ENCODE measurements at regions not wholly inside any gene's neighbourhood (a gene's known extent, or its start where the extent isn't known, plus 50 kb on each side); places are given as distances from the start of the nearest gene placed in this dataset.

DNA sequence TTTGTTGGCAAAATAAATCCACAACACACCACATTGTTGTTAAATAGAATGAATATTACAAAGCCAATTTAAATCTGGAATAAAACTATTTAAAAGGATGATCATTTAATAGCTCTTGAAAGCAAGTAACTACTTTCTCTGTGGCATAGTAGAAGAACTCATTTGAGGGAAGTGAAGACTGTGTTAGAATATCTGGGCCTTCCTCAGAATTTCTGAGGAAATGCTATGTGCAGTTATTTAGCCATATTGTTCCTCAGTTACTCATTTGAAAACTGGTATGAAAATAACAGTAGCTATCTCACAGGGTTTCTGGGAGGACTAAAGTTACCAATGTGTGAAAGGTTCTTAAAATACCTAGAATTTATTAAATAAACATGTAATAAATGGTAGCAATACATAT is 595.8 kb downstream of the PSAT1 start:
- TF ChIP-seq, protein P1, sequence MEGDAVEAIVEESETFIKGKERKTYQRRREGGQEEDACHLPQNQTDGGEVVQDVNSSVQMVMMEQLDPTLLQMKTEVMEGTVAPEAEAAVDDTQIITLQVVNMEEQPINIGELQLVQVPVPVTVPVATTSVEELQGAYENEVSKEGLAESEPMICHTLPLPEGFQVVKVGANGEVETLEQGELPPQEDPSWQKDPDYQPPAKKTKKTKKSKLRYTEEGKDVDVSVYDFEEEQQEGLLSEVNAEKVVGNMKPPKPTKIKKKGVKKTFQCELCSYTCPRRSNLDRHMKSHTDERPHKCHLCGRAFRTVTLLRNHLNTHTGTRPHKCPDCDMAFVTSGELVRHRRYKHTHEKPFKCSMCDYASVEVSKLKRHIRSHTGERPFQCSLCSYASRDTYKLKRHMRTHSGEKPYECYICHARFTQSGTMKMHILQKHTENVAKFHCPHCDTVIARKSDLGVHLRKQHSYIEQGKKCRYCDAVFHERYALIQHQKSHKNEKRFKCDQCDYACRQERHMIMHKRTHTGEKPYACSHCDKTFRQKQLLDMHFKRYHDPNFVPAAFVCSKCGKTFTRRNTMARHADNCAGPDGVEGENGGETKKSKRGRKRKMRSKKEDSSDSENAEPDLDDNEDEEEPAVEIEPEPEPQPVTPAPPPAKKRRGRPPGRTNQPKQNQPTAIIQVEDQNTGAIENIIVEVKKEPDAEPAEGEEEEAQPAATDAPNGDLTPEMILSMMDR (IDR thresholded peaks at IDR 0.05) = no peak
- no peaks in the 10 kb centered on the region for H3K4me1 ChIP-seq
- no peak overlapping the region for H3K4me2 ChIP-seq (ENCODE audit: low read length)
- no peaks in the 10 kb centered on the region for H3K36me3 ChIP-seq (ENCODE audit: control insufficient read depth, insufficient read depth, low read length)
- no peak overlapping the region for H2AFZ ChIP-seq
- H3K9ac ChIP-seq = no peak overlapping the region
- no peaks in the 10 kb centered on the region for H3K9me3 ChIP-seq (ENCODE audit: control insufficient read depth, low read length)
- no peaks in the 10 kb centered on the region for H3K79me2 ChIP-seq
- no peaks in the 10 kb centered on the region for H3K27me3 ChIP-seq (ENCODE audit: control insufficient read depth, insufficient read depth, low read length)
- H3K27ac ChIP-seq = no peak overlapping the region
- H3K4me3 ChIP-seq (ENCODE audit: low read depth, low read length) = no peak overlapping the region

DNA sequence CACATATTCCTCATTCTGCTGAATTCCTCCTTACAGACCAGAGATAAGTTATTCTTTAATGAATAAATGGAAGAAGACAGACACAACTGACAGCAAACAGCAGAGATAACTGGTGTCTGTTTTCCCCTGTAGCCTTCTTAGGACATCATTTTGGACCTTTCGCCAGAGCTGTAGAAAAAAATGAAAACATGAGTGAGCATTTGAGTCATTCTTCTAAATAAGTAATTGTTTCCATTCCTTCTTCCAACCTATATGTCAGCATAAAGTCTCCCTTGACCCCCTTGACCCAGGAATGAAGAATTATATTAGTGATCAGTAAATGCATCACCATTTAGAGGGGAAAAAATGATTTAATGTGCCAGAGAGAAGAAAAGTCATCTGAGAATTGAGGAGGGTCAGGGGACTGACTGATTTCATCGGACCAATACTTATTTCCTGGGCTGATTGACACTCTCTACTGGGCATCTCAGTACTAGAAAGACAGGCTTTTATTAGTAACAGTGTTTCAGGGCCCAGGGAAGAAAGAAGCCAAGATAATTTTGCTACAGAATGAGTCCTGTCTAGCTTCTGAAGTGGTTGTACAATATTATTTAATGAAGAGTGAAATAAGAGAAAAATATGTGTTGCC is 597.0 kb downstream of the PSAT1 start:
- no peak overlapping the region for H2AFZ ChIP-seq
- H3K9me3 ChIP-seq (ENCODE audit: control insufficient read depth, low read length) = no peaks in the 10 kb centered on the region
- no peak overlapping the region for H3K4me3 ChIP-seq (ENCODE audit: low read depth, low read length)
- no peak overlapping the region for H3K27ac ChIP-seq
- no peak overlapping the region for H3K9ac ChIP-seq
- TF ChIP-seq, protein P1 (IDR thresholded peaks at IDR 0.05) = no peak
- H3K36me3 ChIP-seq (ENCODE audit: control insufficient read depth, insufficient read depth, low read length) = no peaks in the 10 kb centered on the region
- H3K4me1 ChIP-seq = no peaks in the 10 kb centered on the region
- no peak overlapping the region for H3K4me2 ChIP-seq (ENCODE audit: low read length)
- no peaks in the 10 kb centered on the region for H3K79me2 ChIP-seq
- no peaks in the 10 kb centered on the region for H3K27me3 ChIP-seq (ENCODE audit: control insufficient read depth, insufficient read depth, low read length)

DNA sequence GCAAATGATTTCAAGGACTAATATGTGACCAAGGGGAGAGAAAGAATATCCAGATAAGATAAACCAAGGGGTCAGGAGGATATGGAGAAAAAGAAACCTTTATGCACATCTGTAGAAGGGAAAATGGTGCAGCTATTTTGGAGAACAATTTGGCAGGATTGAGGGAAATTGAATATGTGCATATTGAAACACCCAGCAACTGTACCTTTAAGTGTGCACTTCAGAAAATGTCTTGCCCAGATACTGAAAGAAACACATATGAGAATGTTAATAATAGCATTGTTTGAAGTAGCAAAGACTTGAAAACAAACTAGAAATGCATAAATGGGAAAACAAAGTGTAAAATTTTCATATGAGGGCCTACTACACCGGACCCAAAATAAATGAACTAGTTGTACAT is 599.6 kb downstream of the PSAT1 start:
- Histone ChIP-seq H3K9me3 (ENCODE audit: control insufficient read depth, low read length) (no peaks in the 10 kb centered on the region), H3K4me1 (no peaks in the 10 kb centered on the region), H3K4me2 (ENCODE audit: low read length) (no peak overlapping the region), H3K79me2 (no peaks in the 10 kb centered on the region), H3K9ac (no peak overlapping the region), H3K4me3 (ENCODE audit: low read depth, low read length) (no peak overlapping the region), H3K27me3 (ENCODE audit: control insufficient read depth, insufficient read depth, low read length) (no peaks in the 10 kb centered on the region), H3K27ac (no peak overlapping the region), H2AFZ (no peak overlapping the region), H3K36me3 (ENCODE audit: control insufficient read depth, insufficient read depth, low read length) (no peaks in the 10 kb centered on the region)
- TF ChIP-seq, protein P1 (IDR thresholded peaks at IDR 0.05) = no peak

DNA sequence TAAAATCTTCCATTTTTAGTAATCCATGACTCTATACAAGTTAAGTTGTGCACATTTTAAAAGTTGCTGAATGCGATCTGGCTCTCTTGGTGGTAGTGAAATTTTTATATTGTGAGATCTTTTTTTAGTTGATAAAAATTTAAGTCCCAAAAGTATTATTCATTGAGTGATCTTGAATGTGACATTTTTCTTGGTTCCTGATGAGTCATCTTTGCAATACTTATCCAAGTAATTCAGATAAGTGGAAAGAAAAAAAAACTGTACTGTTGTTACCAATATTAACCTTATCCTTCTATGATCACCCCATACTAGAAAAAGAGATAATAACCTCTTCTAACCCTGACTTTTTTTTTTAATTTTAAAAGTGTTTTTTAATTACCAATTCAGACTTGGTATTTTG is 601.3 kb downstream of the PSAT1 start:
- Histone ChIP-seq H3K4me1 (no peaks in the 10 kb centered on the region), H3K4me2 (ENCODE audit: low read length) (no peak overlapping the region), H3K79me2 (no peaks in the 10 kb centered on the region), H3K36me3 (ENCODE audit: control insufficient read depth, insufficient read depth, low read length) (no peaks in the 10 kb centered on the region), H3K27ac (no peak overlapping the region), H3K9me3 (ENCODE audit: control insufficient read depth, low read length) (no peaks in the 10 kb centered on the region), H3K4me3 (ENCODE audit: low read depth, low read length) (no peak overlapping the region), H3K27me3 (ENCODE audit: control insufficient read depth, insufficient read depth, low read length) (no peaks in the 10 kb centered on the region), H3K9ac (no peak overlapping the region), H2AFZ (no peak overlapping the region)
- TF ChIP-seq, protein P1 (IDR thresholded peaks at IDR 0.05) = no peak

DNA sequence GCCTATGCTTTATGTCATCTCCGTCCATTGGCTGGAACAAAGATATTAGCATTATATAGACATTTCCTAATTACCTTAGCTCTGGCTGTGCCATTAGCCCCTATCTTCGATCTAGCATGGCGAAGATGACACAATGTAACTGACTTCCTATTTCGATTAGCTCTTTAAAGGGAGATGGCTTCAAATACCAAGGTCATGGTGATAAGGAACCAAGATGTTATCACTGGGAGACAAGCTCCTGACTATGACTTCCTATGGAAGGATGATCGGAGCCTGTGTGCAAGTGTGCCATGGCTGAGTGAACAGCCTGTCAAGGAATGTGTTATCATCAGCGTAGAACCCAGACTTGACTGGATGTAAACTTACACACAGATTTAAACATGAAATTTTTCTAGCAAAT is 602.1 kb downstream of the PSAT1 start:
- no peak overlapping the region for H3K9ac ChIP-seq
- H3K4me3 ChIP-seq (ENCODE audit: low read depth, low read length) = no peak overlapping the region
- H3K9me3 ChIP-seq (ENCODE audit: control insufficient read depth, low read length) = no peaks in the 10 kb centered on the region
- no peaks in the 10 kb centered on the region for H3K4me1 ChIP-seq
- TF ChIP-seq, protein P1 (IDR thresholded peaks at IDR 0.05) = no peak
- H3K79me2 ChIP-seq = no peaks in the 10 kb centered on the region
- H3K27ac ChIP-seq = no peak overlapping the region
- H3K4me2 ChIP-seq (ENCODE audit: low read length) = no peak overlapping the region
- H3K27me3 ChIP-seq (ENCODE audit: control insufficient read depth, insufficient read depth, low read length) = no peaks in the 10 kb centered on the region
- H2AFZ ChIP-seq = no peak overlapping the region
- H3K36me3 ChIP-seq (ENCODE audit: control insufficient read depth, insufficient read depth, low read length) = no peaks in the 10 kb centered on the region
